SK-N-SH treated with all-trans-retinoic acid at 6 μM for 48 hours (cell line): ENCODE measurements at regions not wholly inside any gene's neighbourhood (a gene's known extent, or its start where the extent isn't known, plus 50 kb on each side); places are given as distances from the start of the nearest gene placed in this dataset.

Source experiments
- ARNTL ChIP-seq: fragments of 450-650 bp; formaldehyde crosslinking; IDR thresholded peaks from 2 replicates; pipeline ENCODE4 v1.5.0; 2020; ENCODE audit warnings: low read depth, mild to moderate bottlenecking, moderate library complexity, borderline replicate concordance
- POU6F1 ChIP-seq: fragments of 250-450 bp; sonication (Bioruptor Pico); IDR thresholded peaks from 2 replicates; pipeline ENCODE4 v1.8.0; 2021; ENCODE audit warnings: low read depth, mild to moderate bottlenecking, moderate library complexity, borderline replicate concordance
- RARB ChIP-seq: fragments of 250-450 bp; sonication (Bioruptor Pico); IDR thresholded peaks from 2 replicates; pipeline ENCODE4 v1.8.0; 2021; ENCODE audit warnings: mild to moderate bottlenecking, moderate library complexity
- SNAI2 ChIP-seq: fragments of 250-450 bp; sonication (Bioruptor Pico); IDR thresholded peaks from 2 replicates; pipeline ENCODE4 v1.5.0; 2020; ENCODE audit warnings: mild to moderate bottlenecking, moderate library complexity
- TCF4 ChIP-seq: fragments of 250-450 bp; sonication (Bioruptor Pico); IDR thresholded peaks from 2 replicates; pipeline ENCODE4 v1.8.0; 2021; ENCODE audit warnings: mild to moderate bottlenecking, moderate library complexity, borderline replicate concordance
- ZFP30 ChIP-seq: fragments of 450-650 bp; formaldehyde crosslinking; IDR thresholded peaks from 2 replicates; pipeline ENCODE4 v1.5.0; 2022; ENCODE audit warnings: mild to moderate bottlenecking, moderate library complexity
- ZNF70 ChIP-seq: fragments of 450-650 bp; formaldehyde crosslinking; IDR thresholded peaks from 2 replicates; pipeline ENCODE4 v1.5.0; 2020; ENCODE audit warnings: mild to moderate bottlenecking, moderate library complexity

- TF ChIP-seq ZFP30 (CRISPR knock-in tag): no peak
- TF ChIP-seq POU6F1 (CRISPR knock-in tag): no peak
- TF ChIP-seq RARB (CRISPR knock-in tag): no peak
- no peak for TF ChIP-seq SNAI2
- no peak for TF ChIP-seq ARNTL (CRISPR knock-in tag)
- TF ChIP-seq ZNF70: no peak
- TF ChIP-seq TCF4 (CRISPR knock-in tag): no peak
These were observed 325.1 kb upstream of the DCN start for GRCh38 chr12:91507754-91508153.
